OCI-LY1 (cell line): ENCODE measurements at regions not wholly inside any gene's neighbourhood (a gene's known extent, or its start where the extent isn't known, plus 50 kb on each side); places are given as distances from the start of the nearest gene placed in this dataset.

Source experiments
- EZH2 ChIP-seq: fragments of 200-600 bp; sonication (generic), shearing (Covaris generic); IDR thresholded peaks from 2 replicates; pipeline ENCODE4 v1.8.0; 2017; ENCODE audit warnings: borderline replicate concordance, mixed run types, mild to moderate bottlenecking, antibody characterized with exemption, low read length, moderate library complexity, mixed read lengths
- TF ChIP-seq, protein P1 (sequence below): fragments of 200-600 bp; sonication (generic), shearing (Covaris generic); IDR thresholded peaks from 2 replicates; pipeline ENCODE4 v1.5.1; 2017; ENCODE audit warnings: mild to moderate bottlenecking, antibody characterized with exemption, low read length, moderate library complexity, mixed read lengths

DNA sequence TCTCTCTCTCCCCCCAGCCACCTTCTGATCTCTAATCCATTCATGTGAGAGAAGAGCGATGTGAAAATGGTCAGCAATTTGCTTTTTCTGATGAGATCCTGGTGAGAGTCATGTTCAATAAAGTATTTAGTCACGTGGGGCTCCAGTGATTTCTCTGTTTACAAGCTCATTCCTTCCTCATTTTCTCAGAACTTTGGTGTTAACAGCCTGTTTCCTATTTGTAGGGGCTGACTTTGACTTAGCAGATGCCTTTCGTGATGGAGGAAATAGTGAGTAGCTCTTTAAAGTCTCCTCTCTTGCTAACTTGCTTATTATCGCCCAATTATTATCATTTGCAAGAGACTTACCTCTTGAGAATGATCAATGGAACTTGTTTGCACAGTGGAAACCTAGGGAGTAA, 72.6 kb upstream of the CD99 start:
- TF ChIP-seq, protein P1, sequence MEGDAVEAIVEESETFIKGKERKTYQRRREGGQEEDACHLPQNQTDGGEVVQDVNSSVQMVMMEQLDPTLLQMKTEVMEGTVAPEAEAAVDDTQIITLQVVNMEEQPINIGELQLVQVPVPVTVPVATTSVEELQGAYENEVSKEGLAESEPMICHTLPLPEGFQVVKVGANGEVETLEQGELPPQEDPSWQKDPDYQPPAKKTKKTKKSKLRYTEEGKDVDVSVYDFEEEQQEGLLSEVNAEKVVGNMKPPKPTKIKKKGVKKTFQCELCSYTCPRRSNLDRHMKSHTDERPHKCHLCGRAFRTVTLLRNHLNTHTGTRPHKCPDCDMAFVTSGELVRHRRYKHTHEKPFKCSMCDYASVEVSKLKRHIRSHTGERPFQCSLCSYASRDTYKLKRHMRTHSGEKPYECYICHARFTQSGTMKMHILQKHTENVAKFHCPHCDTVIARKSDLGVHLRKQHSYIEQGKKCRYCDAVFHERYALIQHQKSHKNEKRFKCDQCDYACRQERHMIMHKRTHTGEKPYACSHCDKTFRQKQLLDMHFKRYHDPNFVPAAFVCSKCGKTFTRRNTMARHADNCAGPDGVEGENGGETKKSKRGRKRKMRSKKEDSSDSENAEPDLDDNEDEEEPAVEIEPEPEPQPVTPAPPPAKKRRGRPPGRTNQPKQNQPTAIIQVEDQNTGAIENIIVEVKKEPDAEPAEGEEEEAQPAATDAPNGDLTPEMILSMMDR: no peak
- no peak for TF ChIP-seq EZH2
